Adrenal gland (tissue), 5 donors: ENCODE measurements at regions not wholly inside any gene's neighbourhood (a gene's known extent, or its start where the extent isn't known, plus 50 kb on each side); places are given as distances from the start of the nearest gene placed in this dataset.

Experiments
- CTCF ChIP-seq, 6 experiments: fragments of 450-650 bp in 4 of 6; fragments of 200-600 bp in 2 of 6; sonication (generic) in 1 of 6; IDR thresholded peaks; 1 replicate in 5 of 6; 2 replicates in 1 of 6; pipeline versions ENCODE4 v1.5.1 to v1.8.0; 2016 to 2021; ENCODE audit warnings: antibody characterized with exemption in 6 of 6, mild to moderate bottlenecking in 2 of 6, moderate library complexity in 1 of 6
- POLR2A ChIP-seq, 2 donors: fragments of 450-650 bp; IDR thresholded peaks; one replicate each; pipeline ENCODE4 v1.6.1; 2017; ENCODE audit warnings: antibody characterized with exemption in 2 of 2, mild to moderate bottlenecking in 2 of 2, moderate library complexity in 1 of 2
- donor health status: DM: no; HTN: no; CAD: no.

- no peak for TF ChIP-seq POLR2A (IDR thresholded peaks at IDR 0.05)
- no peak for TF ChIP-seq CTCF (IDR thresholded peaks at IDR 0.05)
Measured at GRCh38 chr5:30956251-30956650, 237.2 kb upstream of the CDH6 start.
